ENCODE measurements at regions not wholly inside any gene's neighbourhood (a gene's known extent, or its start where the extent isn't known, plus 50 kb on each side); places are given as distances from the start of the nearest gene placed in this dataset.

DNA sequence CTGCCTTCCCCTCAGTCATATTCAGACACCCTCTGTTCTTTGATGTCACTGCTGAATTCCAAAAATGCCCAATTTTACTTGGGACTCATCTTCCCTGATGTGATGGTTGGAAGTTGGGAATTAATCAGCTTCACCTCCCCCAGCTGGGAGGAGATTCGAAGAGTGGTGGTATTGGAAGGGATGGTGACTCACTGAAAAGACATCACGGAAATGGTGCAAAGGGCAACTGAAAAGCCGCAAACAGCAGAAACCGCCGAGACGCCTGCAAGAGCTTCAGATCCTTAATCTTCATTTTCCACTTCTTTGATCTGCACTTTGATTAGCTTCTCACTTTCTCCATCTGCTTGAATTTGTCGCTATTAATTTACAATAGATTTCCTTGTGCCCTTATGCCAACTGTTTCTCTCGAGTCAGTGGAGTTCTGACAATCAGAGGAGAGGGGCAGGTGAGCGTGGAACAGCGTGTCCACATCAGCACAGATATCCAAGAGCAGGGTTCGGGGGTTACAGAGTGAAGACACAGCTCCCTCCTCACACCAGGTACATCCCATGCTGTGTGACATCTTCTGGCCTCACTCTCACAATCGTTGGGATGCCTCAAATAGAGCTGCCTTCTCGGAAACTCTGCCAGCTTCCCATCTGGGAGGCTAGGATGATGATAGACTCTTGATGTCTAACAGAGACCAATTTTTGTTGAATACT lies 325.4 kb downstream of the BRD1 start:
- no peak for DNase-seq

DNA sequence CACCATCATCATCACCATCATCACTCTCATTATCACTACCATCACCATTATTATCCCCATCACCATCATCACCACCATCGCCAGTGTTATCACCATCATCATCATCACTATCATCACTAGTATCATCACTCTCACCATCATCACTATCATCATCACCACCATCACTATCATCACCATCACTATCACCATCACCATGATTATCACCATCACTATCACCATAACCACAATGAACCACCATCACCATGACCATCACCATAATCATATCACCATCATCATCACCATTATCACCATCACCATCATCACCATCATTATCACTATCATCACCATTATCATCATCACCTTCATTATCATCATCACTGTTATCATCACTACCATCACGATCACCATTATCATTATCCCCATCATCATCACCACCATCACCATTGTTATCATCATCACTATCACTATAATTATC lies 326.7 kb downstream of the BRD1 start:
- DNase-seq: no peak

DNA sequence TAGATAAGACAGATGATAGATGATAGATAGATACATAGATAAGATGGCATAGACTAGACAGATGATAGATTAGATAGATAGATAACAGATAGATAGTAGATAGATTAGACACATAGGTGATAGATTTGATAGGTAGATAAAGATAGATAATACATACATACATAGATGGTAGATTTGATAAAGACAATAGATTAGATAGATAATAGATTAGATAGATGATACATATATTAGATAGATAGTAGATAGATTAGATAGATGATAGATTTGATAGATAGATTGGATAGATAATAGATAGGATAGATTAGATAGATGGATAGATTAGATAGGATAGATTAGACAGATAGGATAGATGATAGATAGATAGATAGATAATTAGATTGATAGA lies 327.6 kb downstream of the BRD1 start:
- no peak for DNase-seq

DNA sequence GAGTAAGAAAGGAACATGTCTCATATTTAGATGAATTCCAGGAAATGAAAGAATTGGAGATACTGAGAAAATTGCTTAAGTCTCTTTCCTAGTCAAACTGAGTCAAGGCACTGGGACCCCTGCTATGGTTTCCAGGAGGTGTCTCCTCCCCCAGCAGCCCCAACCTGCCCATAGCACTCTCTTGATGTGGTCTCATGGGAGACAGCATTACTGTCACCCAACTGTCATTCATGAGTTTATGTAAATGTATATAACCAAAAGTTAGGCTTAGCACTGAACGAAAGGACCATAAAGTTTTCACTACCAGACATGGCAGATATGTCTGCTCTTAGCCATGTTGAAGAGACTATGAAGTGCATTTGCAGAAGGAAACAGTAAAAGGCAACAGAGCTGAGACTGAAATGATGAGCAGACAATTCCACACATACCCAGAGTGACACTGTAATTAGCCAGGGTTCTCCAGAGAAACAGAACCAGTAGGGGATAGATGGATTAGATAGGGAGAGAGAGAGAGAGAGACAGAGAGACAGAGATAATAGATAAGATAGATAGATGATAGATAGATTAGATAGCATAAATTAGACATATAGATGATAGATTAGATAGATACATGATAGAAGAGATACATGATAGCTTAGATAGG lies 328.1 kb downstream of the BRD1 start:
- no peak for DNase-seq

DNA sequence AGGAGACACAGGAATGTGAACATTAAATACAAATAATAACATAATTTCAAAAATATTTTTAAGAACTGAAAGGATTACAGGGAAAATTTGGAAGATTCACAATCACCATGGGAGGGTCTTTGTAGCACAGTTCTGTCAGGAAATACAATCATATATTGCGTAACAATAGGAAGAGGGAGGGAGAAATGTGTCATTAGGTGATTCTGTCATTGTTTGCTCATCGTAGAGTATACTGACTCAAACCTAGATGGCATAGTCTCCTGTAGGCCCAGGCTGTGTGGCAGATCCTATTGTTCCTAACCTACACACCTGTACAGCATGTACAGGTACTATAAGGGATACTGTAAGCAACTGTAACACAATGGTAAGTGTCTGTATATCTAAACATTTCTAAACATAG lies 330.4 kb downstream of the BRD1 start:
- DNase-seq: no peak

DNA sequence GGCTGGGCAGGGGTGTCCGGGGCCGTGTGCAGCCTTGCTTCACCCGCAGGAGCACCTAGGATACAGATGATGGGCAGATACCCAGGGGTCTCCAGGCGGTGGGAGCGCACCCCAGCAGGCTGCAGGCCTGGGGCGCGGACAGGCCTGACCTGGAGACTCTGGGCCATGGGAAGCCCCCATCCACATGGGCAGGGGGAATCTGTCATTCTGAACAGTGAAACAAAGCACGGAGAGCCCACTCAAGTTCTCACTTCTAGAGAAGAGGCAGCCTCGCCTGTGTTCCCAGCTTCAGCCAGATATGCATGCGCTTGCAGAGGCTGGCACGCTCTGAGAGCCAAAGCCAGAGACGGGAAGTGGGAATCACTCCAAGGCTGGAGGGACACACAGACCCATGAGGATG lies 333.1 kb downstream of the BRD1 start:
- DNase-seq: no peak

DNA sequence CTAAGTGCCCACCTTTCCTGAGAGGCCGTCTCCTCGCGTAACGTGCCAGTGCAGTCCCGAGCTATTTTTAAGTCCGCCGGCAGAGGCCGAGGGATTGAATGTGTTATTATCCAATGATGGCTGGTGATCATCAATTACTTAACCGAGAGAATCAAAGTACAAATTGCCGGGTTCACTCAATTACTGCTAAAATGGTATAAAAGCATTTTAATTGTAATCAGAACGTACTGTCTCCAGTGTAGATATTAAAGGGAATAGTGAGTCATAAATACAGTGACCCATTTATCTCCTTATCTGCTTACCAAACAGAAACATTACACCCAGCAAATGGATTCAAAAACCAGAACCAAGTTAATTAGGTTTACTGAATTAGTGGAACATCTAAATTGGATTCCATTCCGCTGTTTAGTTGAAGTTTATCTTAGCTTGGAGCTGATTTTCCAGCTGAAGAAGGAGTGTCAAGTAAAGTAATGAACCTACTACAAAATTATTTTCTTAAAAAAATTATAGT lies 334.9 kb downstream of the BRD1 start:
- no peak for DNase-seq

DNA sequence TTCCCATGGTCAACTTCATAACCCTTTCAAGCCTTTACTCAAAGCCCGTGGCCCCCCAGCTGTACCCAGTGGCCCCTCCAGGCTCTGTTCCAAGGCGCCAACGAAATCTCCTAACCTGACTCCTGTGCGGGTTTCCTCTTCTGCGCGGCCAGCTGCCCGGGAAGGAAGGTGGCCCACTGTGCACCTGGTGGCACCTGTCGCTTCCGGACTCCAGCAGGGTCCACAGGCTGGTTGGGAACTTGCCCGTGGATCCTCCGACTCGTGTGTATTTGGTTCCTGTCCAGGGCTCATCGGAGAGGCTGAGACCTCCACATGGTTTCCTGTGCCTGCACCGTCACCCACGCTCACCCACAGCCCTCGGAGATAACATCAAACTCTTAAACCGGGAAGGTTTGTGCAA lies 335.4 kb downstream of the BRD1 start:
- DNase-seq: no peak

DNA sequence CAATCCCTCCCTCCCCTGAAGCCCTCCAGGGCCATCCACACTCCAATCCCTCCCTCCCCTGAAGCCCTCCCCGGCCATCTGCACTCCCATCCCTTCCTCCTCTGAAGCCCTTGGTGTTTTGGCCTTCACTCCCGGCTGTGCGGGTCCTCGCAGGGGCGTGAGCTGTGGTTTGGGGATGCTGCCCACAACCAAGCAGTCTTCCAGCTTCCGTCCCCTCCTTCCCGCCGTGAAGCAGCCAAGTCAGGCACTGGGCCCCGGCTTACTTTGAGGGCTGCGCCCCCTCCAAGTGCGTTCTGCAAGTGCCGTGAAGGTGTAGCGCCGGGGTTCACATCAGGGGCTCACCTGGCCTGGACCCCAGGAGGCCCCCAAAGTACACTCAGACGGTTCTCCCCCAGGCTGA lies 335.9 kb downstream of the BRD1 start:
- no peak for DNase-seq

DNA sequence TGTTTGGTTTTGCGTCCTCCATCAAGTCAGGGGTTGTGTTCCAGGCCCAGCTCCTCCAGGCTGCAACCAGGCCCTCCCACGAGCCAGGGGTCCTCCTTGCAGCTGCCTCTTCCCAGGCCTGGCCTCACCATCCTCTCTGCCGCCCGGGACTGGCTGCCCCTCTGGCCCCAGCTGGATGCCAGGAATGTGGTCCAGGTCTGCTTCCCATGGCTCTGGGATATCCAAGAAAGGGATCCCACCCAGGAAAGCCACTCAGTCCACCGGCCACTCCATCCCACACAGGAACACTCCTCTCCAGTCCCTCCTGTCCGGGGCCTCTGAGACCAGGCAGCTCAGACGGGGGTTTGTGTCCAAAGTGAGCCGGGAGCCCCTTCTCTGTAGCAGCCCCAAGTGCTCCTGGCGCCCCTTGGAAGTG lies 336.4 kb downstream of the BRD1 start:
- DNase-seq: no peak

DNA sequence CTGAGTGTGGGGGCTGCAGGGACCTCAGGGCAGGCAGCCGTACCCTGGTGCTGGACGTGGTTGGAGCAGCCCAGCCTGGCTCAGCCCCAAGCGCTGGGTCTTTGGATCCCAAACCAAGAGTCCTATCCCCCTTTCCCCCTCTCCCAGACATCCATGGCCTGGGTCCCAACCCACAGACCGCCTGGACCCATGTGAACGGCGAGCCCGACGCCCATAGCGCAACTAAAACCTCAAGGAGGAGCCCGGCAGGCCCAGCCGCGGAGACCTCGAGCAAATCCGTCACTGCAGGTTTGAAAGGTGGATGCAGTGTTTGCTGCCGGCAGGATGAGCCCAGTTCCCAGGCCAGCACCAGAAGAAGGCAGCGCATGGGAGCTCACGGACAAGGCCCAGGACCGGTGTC lies 337.0 kb downstream of the BRD1 start:
- DNase-seq: no peak

DNA sequence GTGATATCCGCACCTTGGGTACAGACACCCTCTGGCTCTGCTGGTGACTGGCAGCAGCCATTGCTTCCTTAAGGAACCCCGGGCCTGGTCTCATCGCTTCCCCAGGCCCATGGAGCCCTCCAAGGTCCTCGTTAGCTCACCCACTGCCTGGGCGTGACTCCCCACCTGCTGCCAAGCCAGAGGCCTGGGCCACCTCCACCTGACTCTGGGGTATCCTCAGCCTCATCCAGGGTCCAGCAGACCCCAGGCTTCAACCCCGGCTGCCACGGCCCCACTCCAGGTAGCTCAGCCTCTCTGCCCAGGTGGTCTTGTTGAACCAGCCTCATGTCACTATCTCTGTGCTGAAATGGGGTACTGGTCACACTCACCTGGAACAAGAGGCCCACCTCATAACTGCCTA lies 337.9 kb downstream of the BRD1 start:
- no peak for DNase-seq

DNA sequence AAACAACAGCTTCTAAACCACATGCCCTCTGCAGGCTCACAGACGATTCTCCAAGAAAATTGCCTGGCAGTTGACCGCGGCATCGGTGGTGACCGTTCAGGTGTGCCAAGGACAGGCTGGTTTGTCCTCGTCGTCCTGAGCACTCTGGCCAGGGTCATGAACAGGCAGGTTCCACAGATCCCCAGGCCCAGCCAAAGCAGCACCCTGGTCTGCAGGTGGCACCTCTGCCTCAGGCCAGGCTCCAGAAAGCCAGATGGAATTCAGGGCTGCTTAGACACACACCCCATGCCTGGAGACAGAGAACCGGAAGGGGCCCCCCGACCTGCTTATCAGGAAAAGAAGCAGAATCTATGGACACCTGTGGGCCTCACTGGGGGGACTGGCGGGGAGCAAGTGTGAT lies 338.7 kb downstream of the BRD1 start:
- no peak for DNase-seq

DNA sequence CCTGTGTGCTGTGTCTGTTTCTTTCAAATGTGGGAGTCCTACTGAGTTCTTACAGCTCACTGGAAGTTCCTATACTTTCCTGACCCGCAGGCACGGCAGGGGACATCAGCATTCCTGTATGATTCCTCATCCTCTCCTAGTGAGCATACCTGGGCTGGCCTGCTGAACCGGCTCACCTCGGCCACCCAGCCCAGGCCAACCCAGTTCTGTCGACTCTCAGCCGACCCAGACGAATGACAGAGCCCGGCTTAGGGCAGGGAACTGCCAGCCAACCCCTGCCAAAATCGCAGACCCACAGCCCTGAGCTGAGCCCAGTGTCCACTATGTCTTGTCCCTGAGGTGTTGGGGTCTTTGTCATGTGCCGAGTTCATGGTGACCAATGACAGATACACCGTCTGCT lies 339.7 kb downstream of the BRD1 start:
- no peak for DNase-seq

DNA sequence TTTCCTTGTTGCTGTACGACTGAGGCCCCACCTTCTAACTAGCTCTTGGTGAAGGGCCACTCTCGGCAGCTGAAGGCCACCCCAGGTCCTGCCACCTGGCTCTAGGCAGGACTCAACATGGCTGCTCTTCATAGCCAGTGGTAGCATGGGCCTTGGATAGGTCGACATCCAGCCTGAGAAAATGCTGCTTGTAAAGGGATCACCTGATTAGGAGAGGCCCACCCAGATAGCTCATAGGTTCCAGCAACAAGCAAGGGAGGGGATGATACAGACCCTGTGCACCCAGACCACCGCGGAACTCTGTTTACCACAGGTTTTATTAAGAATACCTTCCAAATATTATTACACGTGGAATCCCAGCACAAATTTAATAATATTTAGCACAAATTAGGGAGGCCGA lies 341.4 kb downstream of the BRD1 start:
- DNase-seq: no peak

DNA sequence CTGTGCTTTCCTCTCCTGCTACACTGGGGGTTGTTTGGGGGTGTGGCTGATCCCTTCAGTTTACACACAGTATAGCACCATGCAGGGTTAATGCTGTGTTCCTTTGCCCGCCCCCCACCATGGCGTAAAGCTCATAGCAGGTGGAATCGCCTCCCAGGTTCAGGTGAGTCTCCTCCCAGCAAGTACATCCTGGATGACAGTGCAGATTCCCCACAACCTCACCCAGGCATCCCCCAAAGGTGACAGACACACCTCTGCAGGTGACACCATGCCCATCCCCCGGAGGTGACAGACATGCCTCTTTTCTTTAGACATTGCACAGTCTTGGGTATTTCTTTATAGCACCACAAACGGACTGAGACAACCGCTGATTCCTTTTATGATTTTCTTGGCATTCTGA lies 343.7 kb downstream of the BRD1 start:
- no peak for DNase-seq

DNA sequence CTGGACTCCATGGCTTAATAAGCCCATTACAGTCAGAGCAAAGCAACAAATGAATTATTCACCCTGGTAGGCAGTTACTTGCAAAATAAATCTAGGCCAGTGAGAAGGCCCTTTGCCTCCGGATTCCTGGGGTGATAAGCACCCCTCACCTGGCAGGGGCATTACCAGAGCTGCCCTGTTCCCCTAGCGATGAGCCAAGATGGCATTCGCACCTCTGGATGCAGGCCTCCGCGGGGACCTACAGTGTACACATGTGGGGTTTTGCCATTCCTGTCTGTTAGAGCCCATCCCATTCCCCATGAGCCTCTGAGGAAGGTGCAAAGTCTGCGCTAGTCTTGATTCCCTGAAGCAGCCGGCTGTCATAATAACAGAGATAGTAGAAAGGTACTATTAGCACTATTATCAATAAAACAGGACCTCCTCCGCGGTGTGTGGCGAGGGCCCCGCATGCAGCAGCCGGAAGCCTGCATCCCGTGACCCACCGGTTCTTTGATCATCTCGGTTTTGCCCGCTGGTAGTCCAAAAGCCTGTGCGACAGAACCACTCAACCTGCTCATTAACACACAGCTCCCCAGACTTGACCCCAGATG lies 344.3 kb downstream of the BRD1 start:
- DNase-seq: no peak

DNA sequence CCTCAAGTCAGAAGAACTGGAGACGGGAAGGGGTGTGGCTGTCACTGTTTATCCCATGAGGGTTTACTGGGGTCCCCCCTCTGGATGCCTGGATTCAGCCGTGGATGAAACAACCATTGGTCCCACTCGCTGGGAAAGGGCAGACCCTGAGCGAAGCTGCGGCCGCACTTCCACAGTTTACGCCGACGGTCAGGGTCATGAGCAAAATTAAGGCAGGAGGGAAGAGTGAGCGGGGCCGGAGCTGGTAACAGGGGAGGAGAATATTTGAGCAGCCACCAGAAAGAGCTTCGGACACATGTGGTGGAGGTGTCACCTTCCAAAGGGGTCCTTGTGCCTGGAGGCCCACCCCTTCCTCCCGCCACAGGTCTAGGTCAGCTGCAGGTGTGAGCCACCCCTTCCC lies 344.9 kb downstream of the BRD1 start:
- DNase-seq: no peak

DNA sequence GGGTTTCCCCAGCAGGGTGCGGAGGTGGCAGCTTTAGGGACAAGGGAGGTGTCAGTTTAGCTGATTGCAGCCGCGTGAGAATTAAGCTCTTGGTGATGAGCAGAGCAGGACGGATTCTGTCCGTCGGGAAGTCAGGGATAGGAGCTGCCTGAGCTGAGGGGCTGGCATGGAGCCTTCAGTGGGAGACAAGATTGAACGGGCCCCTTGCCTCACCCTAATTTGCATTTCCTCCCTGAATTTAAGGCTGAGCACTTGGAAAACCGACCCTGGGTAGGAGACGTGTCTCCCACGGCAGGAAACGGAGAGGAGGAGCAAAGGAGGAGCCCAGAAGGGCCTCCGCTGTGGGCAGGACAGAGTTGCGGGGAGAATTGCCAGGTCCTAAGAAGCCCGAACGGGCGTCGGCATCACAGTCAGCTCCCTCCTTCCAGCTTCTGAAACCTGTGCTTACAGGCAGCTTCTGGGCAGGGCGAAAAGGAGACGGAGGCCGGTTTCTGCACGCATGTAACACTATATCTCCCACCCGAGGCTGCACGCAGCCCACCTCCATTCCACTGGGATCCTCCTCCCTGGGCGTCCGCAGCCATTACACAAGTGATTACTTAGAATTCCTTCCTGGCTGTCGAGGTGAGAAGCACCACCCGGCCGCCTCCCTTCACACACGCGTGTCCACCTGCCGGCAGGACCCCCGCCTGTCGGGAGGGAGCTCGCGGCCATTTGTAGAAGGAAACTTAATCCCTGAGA lies 345.8 kb downstream of the BRD1 start:
- no peak for DNase-seq

DNA sequence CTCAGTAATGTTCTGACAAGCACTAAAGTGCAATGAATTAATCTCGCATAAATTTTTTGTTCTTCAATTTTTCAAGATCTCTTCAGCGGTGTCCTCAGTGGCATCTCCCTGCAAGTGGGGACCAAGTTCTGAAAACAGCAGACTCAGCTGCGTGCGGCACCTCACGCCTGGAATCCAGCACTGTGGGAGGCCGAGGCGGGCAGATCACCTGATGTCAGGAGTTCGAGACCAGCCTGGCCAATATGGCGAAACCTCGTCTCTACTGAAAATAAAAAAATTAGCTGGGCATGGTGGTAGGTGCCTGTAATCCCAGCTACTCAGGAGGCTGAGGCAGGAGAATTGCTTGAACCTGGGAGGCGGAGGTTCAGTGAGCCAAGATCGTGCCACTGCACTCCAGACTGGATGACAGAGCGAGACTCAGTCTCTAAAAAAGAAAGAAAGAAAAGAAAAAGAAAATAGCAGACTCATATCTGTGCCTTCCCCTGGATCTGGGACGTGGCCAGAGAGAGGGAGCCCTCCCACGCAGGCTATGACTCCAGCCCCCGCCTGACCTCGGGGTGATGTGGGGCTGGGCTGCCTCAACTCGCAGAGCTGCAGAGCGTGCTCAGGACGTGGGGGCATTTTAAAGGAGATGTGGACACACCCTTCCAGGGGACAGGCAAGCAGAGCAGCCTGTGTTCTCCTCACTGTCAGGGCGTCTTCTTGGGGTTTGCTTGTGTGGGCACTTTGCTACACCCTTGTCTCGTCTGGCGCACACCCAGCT lies 346.6 kb downstream of the BRD1 start:
- no peak for DNase-seq

DNA sequence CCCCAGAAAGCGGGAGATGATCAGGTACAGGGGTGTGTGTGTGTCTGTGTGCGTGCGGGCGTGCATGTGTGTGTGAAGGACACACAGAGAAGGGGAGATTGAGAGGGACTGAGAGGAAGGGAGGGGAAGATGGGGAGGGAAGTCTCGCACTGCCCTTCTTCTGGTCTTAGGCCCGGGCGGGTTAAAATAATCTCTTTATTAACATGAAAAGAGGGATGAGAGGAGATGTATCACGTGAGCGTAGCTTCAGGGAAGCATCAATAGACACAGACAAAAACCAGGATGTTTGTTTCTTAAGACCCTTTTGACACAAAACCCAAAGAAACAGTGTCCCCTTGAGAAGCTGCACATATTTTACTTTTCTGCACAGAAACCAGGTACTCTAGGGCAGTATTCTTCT lies 347.3 kb downstream of the BRD1 start:
- DNase-seq: no peak

DNA sequence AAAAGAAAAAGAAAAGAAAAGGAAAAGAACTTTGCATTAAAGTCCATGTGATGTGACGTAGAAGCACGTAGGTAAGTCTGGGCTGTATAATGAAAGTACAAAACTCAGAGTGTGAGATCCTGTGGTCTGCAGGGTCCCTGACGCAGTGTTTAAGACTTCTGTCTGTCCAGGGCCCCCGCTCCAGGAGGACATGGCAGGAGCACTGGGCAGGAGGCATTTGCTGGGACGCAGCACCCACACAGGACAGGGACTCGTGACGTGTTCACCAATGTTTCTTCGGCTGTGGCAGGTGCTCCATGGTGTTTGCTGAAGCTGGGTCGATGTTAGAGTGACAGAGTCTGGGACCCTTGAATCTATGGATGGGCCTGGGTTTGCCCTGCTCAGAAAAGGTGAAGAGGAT lies 348.1 kb downstream of the BRD1 start:
- no peak for DNase-seq

DNA sequence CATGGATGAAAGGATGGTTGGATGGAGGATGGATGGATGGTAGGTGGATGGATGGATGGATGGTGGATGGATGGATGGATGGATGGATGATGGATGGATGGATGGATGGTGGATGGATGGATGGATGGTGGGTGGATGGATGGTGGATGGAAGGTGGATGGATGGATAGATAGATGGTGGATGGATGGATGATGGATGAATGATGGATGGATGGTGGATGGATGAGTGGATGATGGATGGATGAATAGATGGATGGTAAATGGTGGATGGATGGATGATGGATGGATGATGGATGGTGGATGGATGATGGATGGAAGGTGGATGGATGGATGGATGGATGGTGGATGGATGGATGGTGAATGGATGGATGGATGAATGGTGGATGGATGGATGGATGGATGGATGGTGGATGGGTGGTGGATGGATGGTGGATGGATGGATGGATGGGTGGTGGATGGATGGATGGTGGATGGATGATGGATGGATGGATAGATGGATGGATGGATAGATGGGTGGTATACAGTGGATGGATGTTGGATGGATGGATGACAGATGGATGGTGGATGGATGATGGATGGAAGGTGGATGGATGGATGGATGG lies 350.8 kb downstream of the BRD1 start:
- no peak for DNase-seq

Data from bone marrow (tissue), 2 donors.